Sigmoid colon (tissue), 6 donors: ENCODE measurements at regions not wholly inside any gene's neighbourhood (a gene's known extent, or its start where the extent isn't known, plus 50 kb on each side); places are given as distances from the start of the nearest gene placed in this dataset.

Experiments
- DNase-seq: peaks from one replicate; pipeline ENCODE4 v3.0.0-alpha.2; 2019
- H3K27ac ChIP-seq, 4 donors: fragments of 200-600 bp; sonication (generic); one replicate each; pipeline ENCODE4 v1.5.1; 2016 to 2019; ENCODE audit warnings: mild to moderate bottlenecking in 1 of 4
- H3K27me3 ChIP-seq, 3 donors: fragments of 200-600 bp; sonication (generic); one replicate each; pipeline ENCODE4 v1.5.1; 2019; ENCODE audit warnings: mild to moderate bottlenecking in 1 of 3
- H3K36me3 ChIP-seq, 4 donors: fragments of 200-600 bp; sonication (generic); one replicate each; pipeline ENCODE4 v1.5.1; 2016 to 2019
- H3K4me1 ChIP-seq, 4 donors: fragments of 200-600 bp; sonication (generic); one replicate each; pipeline ENCODE4 v1.5.1; 2017 to 2019
- H3K4me3 ChIP-seq, 4 donors: fragments of 200-600 bp; sonication (generic); one replicate each; pipeline ENCODE4 v1.5.1; 2017 to 2019; ENCODE audit warnings: mild to moderate bottlenecking in 2 of 4, moderate library complexity in 1 of 4
- H3K9me3 ChIP-seq, 4 donors: fragments of 200-600 bp in 3 of 4; sonication (generic) in 3 of 4; one replicate each; pipeline versions ENCODE4 v1.5.1 to v1.6.1; 2013 to 2019
- CTCF ChIP-seq, 4 experiments: fragments of 450-650 bp in 3 of 4; fragments of 200-600 bp in 1 of 4; IDR thresholded peaks; one replicate each; pipeline ENCODE4 v1.5.1; 2016 to 2019; ENCODE audit warnings: antibody characterized with exemption in 4 of 4, mild to moderate bottlenecking in 3 of 4, moderate library complexity in 2 of 4
- EP300 ChIP-seq, 4 donors: sonication (generic); formaldehyde crosslinking; IDR thresholded peaks; one replicate each; pipeline ENCODE4 v1.6.1; 2017; ENCODE audit warnings: antibody characterized with exemption in 4 of 4
- POLR2A ChIP-seq, 2 donors: fragments of 450-650 bp; IDR thresholded peaks; one replicate each; pipeline ENCODE4 v1.6.1; 2016; ENCODE audit warnings: antibody characterized with exemption in 2 of 2, mild to moderate bottlenecking in 2 of 2, moderate library complexity in 2 of 2
- POLR2AphosphoS5 ChIP-seq, 4 donors: sonication (generic); formaldehyde crosslinking; IDR thresholded peaks; one replicate each; pipeline ENCODE4 v1.6.1; 2017; ENCODE audit warnings: antibody characterized with exemption in 4 of 4
- WGBS, 2 donors: extraction: QIAGEN DNeasy Blood & Tissue Kit; methylation state at CpG; one replicate each; pipeline ENCODE4 v1.1.7; 2013; 5-methylcytosine and 5-hydroxymethylcytosine counted together
- intact Hi-C: fragments of 100-400 bp; cut with DNase I; formaldehyde crosslinking; loops from one replicate; pipeline ENCODE4 v1.15.1; 2023
- donor health status: healthy with polysubstance abuse.
- donor health status: healthy.

GRCh38 chr2:82781176-82781915 lies 1677.7 kb downstream of the SUCLG1 start:
- DNase-seq = no peak
- intact Hi-C loops = no loop called here
- TF ChIP-seq POLR2A (IDR thresholded peaks at IDR 0.05) (no peak), EP300 (IDR thresholded peaks at IDR 0.05) (no peak), POLR2AphosphoS5 (IDR thresholded peaks at IDR 0.05) (no peak), CTCF (IDR thresholded peaks at IDR 0.05) (no peak)
- Histone ChIP-seq H3K4me3 (no peak overlapping the region), H3K9me3 (no peaks in the 10 kb centered on the region), H3K36me3 (no peaks in the 10 kb centered on the region), H3K4me1 (no peaks in the 10 kb centered on the region), H3K27ac (no peak overlapping the region), H3K27me3 (no peaks in the 10 kb centered on the region)
- 66 to 77% methylated on average over 2 of the region's 2 CpGs for WGBS, 2 donors

- no peak overlapping the region for H3K27ac ChIP-seq
- no peak overlapping the region for H3K4me3 ChIP-seq
- no peak for DNase-seq
- intact Hi-C loops = no loop called here
- H3K4me1 ChIP-seq = no peaks in the 10 kb centered on the region
- no peaks in the 10 kb centered on the region for H3K36me3 ChIP-seq
- no peaks in the 10 kb centered on the region for H3K9me3 ChIP-seq
- H3K27me3 ChIP-seq = no peaks in the 10 kb centered on the region
- TF ChIP-seq POLR2A (IDR thresholded peaks at IDR 0.05) = no peak
- no peak for TF ChIP-seq EP300 (IDR thresholded peaks at IDR 0.05)
- no peak for TF ChIP-seq CTCF (IDR thresholded peaks at IDR 0.05)
- no peak for TF ChIP-seq POLR2AphosphoS5 (IDR thresholded peaks at IDR 0.05)
- 68 to 85% methylated on average over 7 of the region's 7 CpGs for WGBS, 2 donors
These were observed 1679.0 kb downstream of the SUCLG1 start for GRCh38 chr2:82780050-82780449.

GRCh38 chr2:82752396-82752795 lies 1706.7 kb downstream of the SUCLG1 start:
- no peak for TF ChIP-seq CTCF (IDR thresholded peaks at IDR 0.05)
- no peak for TF ChIP-seq POLR2A (IDR thresholded peaks at IDR 0.05)
- no peak for TF ChIP-seq POLR2AphosphoS5 (IDR thresholded peaks at IDR 0.05)
- TF ChIP-seq EP300 (IDR thresholded peaks at IDR 0.05) = no peak
- no peaks in the 10 kb centered on the region for H3K36me3 ChIP-seq
- peaks cover 0 to 8% (median 2%) of the 10 kb centered on the region in 4 donors for H3K9me3 ChIP-seq
- H3K4me1 ChIP-seq = no peaks in the 10 kb centered on the region
- H3K27ac ChIP-seq = no peak overlapping the region
- WGBS, 2 donors = 55 to 67% methylated on average over 2 of the region's 2 CpGs
- no peak for DNase-seq
- no peaks in the 10 kb centered on the region for H3K27me3 ChIP-seq
- H3K4me3 ChIP-seq = no peak overlapping the region
- intact Hi-C loops = no loop called here

GRCh38 chr2:82748653-82749052 lies 1710.4 kb downstream of the SUCLG1 start:
- peaks cover 0 to 10% (median 3%) of the 10 kb centered on the region in 4 donors for H3K9me3 ChIP-seq
- WGBS, 2 donors = 90 to 92% methylated on average over 2 of the region's 2 CpGs
- intact Hi-C loops = no loop called here

More at GRCh38 chr2:82748653-82749052, 1710.4 kb downstream of the SUCLG1 start:
- Histone ChIP-seq H3K36me3 (no peaks in the 10 kb centered on the region), H3K4me3 (no peak overlapping the region), H3K4me1 (no peaks in the 10 kb centered on the region), H3K27ac (no peak overlapping the region), H3K27me3 (no peaks in the 10 kb centered on the region)
- DNase-seq = no peak
- TF ChIP-seq EP300 (IDR thresholded peaks at IDR 0.05) = no peak
- TF ChIP-seq POLR2AphosphoS5 (IDR thresholded peaks at IDR 0.05) = no peak
- TF ChIP-seq CTCF (IDR thresholded peaks at IDR 0.05) = no peak
- TF ChIP-seq POLR2A (IDR thresholded peaks at IDR 0.05) = no peak
